DMS79 treated with DMSO at 0.1 percent for 48 hours (cell line): ENCODE measurements at regions not wholly inside any gene's neighbourhood (a gene's known extent, or its start where the extent isn't known, plus 50 kb on each side); places are given as distances from the start of the nearest gene placed in this dataset.

Experiments
- DNase-seq: peaks from one replicate; lab custom pipeline; 2025; lab: John Stamatoyannopoulos, UW

GRCh38 chr2:18927525-18928232 is 338.3 kb upstream of the NT5C1B start:
- DNase-seq: no peak

- DNase-seq: no peak
Measured at GRCh38 chr2:18926631-18927524, 337.5 kb upstream of the NT5C1B start.

- no peak for DNase-seq
Measured at GRCh38 chr2:18925296-18925695, 335.9 kb upstream of the NT5C1B start.

GRCh38 chr2:18924886-18925285 is 335.5 kb upstream of the NT5C1B start:
- no peak for DNase-seq

GRCh38 chr2:18924386-18924785 is 335.0 kb upstream of the NT5C1B start:
- DNase-seq: no peak

- no peak for DNase-seq
Measured at GRCh38 chr2:18922276-18922675, 332.9 kb upstream of the NT5C1B start.

GRCh38 chr2:18918280-18918679 is 328.9 kb upstream of the NT5C1B start:
- DNase-seq: no peak

GRCh38 chr2:18915227-18915626 is 325.9 kb upstream of the NT5C1B start:
- DNase-seq: no peak

GRCh38 chr2:18913512-18913911 is 324.1 kb upstream of the NT5C1B start:
- DNase-seq: no peak

GRCh38 chr2:18912225-18912888 is 323.0 kb upstream of the NT5C1B start:
- DNase-seq: no peak

GRCh38 chr2:18911416-18911815 is 322.0 kb upstream of the NT5C1B start:
- DNase-seq: no peak

- no peak for DNase-seq
Measured at GRCh38 chr2:18910843-18911242, 321.5 kb upstream of the NT5C1B start.

GRCh38 chr2:18907937-18908336 is 318.6 kb upstream of the NT5C1B start:
- DNase-seq: no peak

GRCh38 chr2:18907508-18907907 is 318.1 kb upstream of the NT5C1B start:
- DNase-seq: no peak

GRCh38 chr2:18903750-18904149 is 314.4 kb upstream of the NT5C1B start:
- no peak for DNase-seq

GRCh38 chr2:18901242-18901641 is 311.9 kb upstream of the NT5C1B start:
- no peak for DNase-seq

GRCh38 chr2:18900691-18901141 is 311.3 kb upstream of the NT5C1B start:
- DNase-seq: no peak

GRCh38 chr2:18899725-18900124 is 310.4 kb upstream of the NT5C1B start:
- DNase-seq: no peak

GRCh38 chr2:18898271-18898670 is 308.9 kb upstream of the NT5C1B start:
- DNase-seq: no peak

- no peak for DNase-seq
Measured at GRCh38 chr2:18896125-18896764, 306.9 kb upstream of the NT5C1B start.

GRCh38 chr2:18891600-18892345 is 302.4 kb upstream of the NT5C1B start:
- DNase-seq: no peak
